T47D (cell line): ENCODE measurements at regions not wholly inside any gene's neighbourhood (a gene's known extent, or its start where the extent isn't known, plus 50 kb on each side); places are given as distances from the start of the nearest gene placed in this dataset.
"Not testable (repeated sequence)": the region's sequence is repeated elsewhere in the genome, so short reads cannot be mapped to it uniquely, and the experiment has no call there.

Experiments
- DNase-seq, 2 experiments: peaks; one replicate each; pipeline versions ENCODE4 v3.0.0 to v3.0.0-alpha.2; 2011 to 2012; ENCODE audit warnings: low read depth in 1 of 2, low spot score in 1 of 2
- JUND ChIP-seq: IDR thresholded peaks from 2 replicates; pipeline ENCODE4 v1.6.1; 2012; ENCODE audit warnings: low read depth
- in situ Hi-C: cut with HindIII; loops from 2 replicates; pipeline ENCODE4 v1.10.0; 2016; ENCODE audit warnings: low sequenced_read_pairs, low pct_unique_long_range_greater_than_20kb

DNA sequence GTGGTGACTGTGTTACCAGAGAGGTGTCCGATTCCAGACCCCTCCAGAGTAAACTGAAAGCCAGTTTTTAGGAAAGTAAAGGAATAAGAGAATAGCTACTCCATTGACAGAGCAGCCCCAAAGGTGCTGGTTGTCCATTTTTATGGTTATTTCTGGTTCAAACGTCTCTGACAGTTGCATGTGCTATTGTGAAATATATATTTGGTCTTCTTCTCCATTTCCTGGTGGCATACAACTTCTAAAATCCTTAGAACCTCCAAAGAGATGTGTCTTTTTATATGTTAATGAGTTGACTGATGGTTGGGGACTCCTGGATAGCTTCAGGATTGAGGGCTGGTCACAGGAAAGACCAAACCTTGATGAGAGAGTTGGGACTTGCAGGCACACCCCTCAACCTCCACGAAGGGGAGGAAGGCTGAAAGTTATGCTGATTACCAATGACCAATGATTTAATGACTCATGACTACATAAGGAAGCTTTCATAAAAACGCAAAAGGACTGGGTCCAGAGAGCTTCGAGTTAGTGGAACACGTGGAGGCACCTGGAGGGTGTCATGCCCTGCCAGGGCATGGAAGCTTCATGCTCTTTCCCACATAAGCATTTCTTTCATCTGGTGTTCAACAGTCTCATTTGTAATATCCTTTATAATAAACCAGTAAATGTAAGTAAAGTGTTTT lies 100.7 kb downstream of the SLC16A1 start:
- in situ Hi-C loops = no loop called here

DNA sequence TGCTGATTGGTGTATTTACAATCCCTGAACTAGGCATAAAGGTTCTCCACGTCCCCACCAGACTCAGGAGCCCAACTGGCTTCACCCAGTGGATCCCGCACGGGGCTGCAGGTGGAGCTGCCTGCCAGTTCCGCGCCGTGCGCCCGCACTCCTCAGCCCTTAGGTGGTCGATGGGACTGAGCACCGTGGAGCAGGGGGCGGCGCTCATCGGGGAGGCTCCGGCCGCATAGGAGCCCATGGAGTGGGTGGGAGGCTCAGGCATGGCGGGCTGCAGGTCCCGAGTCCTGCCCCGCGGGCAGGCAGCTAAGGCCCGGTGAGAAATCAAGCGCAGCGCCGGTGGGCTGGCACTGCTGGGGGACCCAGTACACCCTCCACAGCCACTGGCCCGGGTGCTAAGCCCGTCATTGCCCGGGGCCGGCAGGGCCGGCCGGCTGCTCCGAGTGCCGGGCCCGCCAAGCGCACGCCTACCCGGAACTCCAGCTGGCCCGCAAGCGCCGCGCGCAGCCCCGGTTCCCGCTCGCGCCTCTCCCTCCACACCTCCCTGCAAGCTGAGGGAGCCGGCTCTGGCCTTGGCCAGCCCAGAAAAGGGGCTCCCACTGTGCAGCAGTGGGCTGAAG lies 101.5 kb downstream of the SLC16A1 start:
- DNase-seq, in situ Hi-C loops: not testable (repeated sequence)

More for the DNA sequence above, 100.7 kb downstream of the SLC16A1 start:
- TF ChIP-seq JUND = no peak
- DNase-seq = no peak

- DNase-seq, in situ Hi-C loops: not testable (repeated sequence)
These were observed 102.1 kb downstream of the SLC16A1 start for GRCh38 chr1:112853915-112854314.

DNA sequence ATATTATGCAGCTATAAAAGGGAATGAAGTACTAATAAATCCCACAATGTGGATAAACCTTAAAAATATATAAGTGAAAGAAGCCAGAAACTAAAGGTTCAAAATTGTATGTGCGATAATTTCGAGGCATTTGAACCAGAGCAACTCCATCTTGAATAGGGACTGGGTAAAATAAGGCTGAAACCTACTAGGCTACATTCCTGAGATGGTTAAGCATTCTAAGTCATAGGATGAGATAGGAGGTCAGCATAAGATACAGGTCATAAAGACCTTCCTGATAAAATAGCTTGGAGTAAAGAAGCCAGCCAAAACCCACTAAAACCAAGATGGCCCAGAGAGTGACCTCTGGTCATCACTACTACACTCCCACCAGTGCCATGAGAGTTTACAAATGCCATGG lies 103.1 kb downstream of the SLC16A1 start:
- DNase-seq = no peak
- no peak for TF ChIP-seq JUND
- in situ Hi-C loops = no loop called here

- in situ Hi-C loops = no loop called here
- TF ChIP-seq JUND = no peak
- peak; percentile 37 to 97 for DNase-seq
These were observed 103.7 kb downstream of the SLC16A1 start for GRCh38 chr1:112852276-112852675.

- no peak for TF ChIP-seq JUND
- peak in 1 of 2 experiments; percentile 6 for DNase-seq
- in situ Hi-C loops = no loop called here
These were observed 105.8 kb downstream of the SLC16A1 start for GRCh38 chr1:112850034-112850757.

DNA sequence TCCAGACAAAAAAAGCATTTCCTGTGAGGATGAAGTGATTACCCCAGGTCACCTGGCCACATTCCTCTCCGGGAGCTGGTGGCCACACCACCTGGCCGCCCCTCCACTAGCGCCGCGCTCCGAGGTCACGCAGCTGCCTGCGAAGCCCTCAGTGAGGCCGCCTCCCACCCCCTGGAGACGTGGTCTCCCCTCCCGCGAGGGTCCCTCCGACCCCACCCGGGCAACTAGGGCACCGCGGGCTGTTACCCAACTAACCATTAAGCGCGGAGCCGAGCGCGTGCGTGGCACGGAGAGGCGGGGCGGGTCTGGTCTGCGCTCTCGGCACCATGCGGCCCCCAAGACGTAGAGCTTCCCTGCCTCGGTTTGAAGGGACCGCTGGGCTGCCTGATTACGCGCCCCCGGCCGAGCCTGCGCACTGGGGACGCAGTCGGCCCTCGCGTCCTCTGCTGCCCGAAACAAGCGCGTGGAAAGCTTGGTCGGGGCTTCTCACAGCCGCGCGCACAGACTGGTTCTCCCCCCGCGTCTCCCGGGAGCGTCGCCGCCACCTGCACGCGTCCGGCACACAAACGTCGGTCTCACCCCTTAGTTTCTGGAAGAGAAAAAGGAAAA lies 106.5 kb downstream of the SLC16A1 start:
- DNase-seq = peak; percentile 35 to 39
- TF ChIP-seq JUND = no peak
- in situ Hi-C loops = no loop called here

DNA sequence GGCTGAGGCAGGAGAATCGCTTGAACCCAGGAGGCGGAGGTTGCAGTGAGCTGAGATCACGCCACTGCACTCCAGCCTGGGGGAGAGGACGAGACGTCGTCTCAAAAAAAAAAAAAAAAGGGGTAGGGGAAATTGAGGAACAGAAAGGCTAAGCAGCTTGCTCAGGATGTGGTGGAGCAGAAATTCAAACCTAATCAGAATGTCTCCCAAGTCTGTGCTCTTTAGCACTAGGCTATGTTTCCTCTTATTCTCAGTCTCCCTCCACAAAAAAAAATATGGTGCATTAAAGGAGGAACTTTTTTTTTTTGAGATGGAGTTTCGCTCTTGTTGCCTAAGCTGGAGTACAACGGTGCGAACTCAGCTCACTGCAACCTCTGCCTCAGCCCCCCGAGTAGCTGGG lies 114.2 kb downstream of the SLC16A1 start:
- in situ Hi-C loops = no loop called here
- no peak for TF ChIP-seq JUND

DNA sequence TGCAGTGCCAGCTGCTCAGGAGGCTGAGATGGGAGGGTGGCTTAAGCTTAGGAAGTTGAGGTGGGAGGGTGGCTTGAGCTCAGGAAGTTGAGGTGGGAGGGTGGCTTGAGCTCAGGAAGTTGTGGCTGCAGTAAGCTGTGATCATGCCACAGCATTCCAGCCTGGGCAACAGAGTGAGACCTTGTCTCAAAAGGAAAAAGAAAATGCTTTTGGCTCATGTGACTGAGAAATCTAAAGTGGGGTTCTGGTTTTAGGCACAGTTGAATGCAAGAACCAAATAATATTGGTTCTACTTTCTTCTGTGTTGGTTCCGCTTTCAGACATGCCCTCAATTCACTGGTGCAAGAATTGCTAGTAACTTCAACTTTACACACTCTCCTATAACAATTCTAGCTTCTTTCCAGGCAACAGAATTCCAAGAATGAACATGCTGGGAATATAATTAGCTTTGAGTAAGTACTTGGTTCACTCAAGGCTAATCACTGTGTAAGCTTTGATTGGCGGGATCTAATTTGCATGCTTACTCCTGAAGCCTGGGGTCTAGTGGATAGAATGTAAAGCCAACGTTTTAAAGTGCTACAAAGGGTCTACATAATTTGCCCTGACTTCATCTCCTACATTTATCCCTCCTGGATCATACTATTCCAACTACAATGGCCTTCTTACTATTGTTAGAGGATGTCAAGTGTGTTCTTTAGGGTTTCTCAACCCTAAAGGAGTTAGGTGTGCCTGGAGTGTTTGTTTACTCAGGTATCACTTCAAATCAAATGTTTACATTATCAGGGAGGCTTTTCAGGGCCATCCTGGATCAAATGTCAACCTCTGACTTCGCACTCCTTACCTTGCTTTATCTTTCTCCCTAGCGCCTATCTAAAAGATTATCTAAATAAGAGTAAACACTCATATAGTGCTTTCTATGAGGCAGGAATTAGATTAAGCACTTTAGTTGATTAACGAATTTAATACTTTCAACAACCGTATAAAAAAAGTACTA lies 115.1 kb downstream of the SLC16A1 start:
- in situ Hi-C loops = no loop called here
- DNase-seq = no peak
- no peak for TF ChIP-seq JUND

More for the DNA sequence above, 114.2 kb downstream of the SLC16A1 start:
- DNase-seq = no peak

- peak in 1 of 2 experiments; percentile 11 for DNase-seq
- TF ChIP-seq JUND = no peak
- in situ Hi-C loops = no loop called here
These were observed 119.4 kb downstream of the SLC16A1 start for GRCh38 chr1:112836642-112837041.

DNA sequence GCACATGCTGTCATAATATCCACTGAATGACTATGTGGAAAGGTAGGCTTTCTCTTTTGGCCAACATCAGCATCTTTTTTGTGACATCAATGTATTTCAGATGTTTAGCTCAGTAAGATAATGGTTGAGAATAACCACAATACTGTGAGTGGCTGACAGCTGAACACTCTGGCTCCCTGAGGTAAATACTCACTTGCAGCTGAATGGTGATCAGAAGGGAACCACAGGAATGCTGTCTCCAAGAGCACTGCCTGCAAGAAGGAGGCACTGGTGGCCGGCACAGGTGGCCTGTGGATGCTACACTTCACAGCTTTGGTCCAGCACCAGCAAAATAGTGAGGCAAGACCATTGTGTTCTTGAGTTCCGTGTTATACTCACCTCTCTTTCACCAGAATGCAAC lies 118.7 kb upstream of the PPM1J start:
- no peak for TF ChIP-seq JUND
- no peak for DNase-seq
- in situ Hi-C loops = no loop called here

GRCh38 chr1:112832259-112832658 lies 117.1 kb upstream of the PPM1J start:
- in situ Hi-C loops, DNase-seq: not testable (repeated sequence)

DNA sequence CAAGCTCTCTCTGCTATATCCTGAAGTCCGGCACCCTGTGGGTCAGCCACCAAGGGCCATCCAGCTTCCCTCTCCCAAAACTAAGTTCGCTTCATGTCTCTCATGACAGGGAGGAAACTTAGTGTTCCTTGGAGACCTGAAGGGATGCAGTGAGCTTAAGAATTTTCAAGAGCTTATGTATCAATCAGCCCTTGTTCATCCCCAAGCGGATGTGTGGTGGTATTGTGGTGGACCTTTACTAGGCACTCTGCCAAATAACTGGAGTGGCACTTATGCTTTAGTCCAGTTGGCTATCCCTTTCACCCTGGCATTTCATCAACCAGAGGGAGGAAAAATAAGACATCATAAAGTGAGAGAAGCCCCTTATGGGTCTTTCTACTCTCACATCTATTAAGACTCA lies 114.6 kb upstream of the PPM1J start:
- in situ Hi-C loops, DNase-seq: not testable (repeated sequence)
